ENCODE measurements at regions not wholly inside any gene's neighbourhood (a gene's known extent, or its start where the extent isn't known, plus 50 kb on each side); places are given as distances from the start of the nearest gene placed in this dataset.

DNA sequence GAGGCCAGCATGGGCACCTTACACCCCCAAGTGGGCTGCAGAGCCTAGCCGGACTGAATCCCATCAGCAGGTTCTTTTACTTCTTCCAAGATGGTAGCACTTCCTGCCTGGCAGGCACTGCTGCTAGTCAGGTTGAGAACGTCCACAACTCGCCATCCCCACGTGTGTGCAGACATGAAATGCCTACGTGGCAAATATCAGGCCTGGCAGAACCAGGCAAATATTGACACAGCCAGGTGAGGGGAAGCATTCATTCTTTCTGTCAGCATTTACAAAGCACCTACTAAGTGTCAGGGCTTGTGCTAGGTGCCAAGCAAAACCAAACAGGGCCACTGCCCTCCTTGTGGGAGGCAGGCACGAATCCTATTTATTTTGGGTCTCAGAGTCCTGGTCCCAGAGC is 52.3 kb upstream of the SIM2 start:
- Histone ChIP-seq H3K36me3 (no peaks in the 10 kb centered on the region), H3K9me3 (no peaks in the 10 kb centered on the region), H3K27me3 (peaks cover 0 to 7% of the 10 kb centered on the region in 2 donors), H3K4me3 (no peak overlapping the region), H3K4me1 (no peaks in the 10 kb centered on the region), H3K27ac (no peak overlapping the region)
- no peak for TF ChIP-seq POLR2AphosphoS5 (IDR thresholded peaks at IDR 0.05)
- no peak for TF ChIP-seq POLR2A (IDR thresholded peaks at IDR 0.05)
- TF ChIP-seq, protein P1, sequence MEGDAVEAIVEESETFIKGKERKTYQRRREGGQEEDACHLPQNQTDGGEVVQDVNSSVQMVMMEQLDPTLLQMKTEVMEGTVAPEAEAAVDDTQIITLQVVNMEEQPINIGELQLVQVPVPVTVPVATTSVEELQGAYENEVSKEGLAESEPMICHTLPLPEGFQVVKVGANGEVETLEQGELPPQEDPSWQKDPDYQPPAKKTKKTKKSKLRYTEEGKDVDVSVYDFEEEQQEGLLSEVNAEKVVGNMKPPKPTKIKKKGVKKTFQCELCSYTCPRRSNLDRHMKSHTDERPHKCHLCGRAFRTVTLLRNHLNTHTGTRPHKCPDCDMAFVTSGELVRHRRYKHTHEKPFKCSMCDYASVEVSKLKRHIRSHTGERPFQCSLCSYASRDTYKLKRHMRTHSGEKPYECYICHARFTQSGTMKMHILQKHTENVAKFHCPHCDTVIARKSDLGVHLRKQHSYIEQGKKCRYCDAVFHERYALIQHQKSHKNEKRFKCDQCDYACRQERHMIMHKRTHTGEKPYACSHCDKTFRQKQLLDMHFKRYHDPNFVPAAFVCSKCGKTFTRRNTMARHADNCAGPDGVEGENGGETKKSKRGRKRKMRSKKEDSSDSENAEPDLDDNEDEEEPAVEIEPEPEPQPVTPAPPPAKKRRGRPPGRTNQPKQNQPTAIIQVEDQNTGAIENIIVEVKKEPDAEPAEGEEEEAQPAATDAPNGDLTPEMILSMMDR (IDR thresholded peaks at IDR 0.05): no peak
- intact Hi-C loops (cut with DNase I; ENCODE audit: low total_unique reads): no loop called here
- DNase-seq (ENCODE audit: low spot score in 2 of 2): no peak

GRCh38 chr21:36647279-36648093 is 51.4 kb upstream of the SIM2 start:
- no peaks in the 10 kb centered on the region for H3K9me3 ChIP-seq
- H3K27ac ChIP-seq: no peak overlapping the region
- no peak overlapping the region for H3K4me3 ChIP-seq
- no peaks in the 10 kb centered on the region for H3K36me3 ChIP-seq
- H3K27me3 ChIP-seq: peaks cover 0 to 7% of the 10 kb centered on the region in 2 donors
- intact Hi-C loops (cut with DNase I; ENCODE audit: low total_unique reads): no loop called here
- TF ChIP-seq POLR2A (IDR thresholded peaks at IDR 0.05) (no peak), POLR2AphosphoS5 (IDR thresholded peaks at IDR 0.05) (no peak)
- TF ChIP-seq, protein P1 (IDR thresholded peaks at IDR 0.05): no peak
- no peak for DNase-seq (ENCODE audit: low spot score in 2 of 2)
- no peaks in the 10 kb centered on the region for H3K4me1 ChIP-seq
